ENCODE measurements at regions not wholly inside any gene's neighbourhood (a gene's known extent, or its start where the extent isn't known, plus 50 kb on each side); places are given as distances from the start of the nearest gene placed in this dataset.
"Not testable (repeated sequence)": the region's sequence is repeated elsewhere in the genome, so short reads cannot be mapped to it uniquely, and the experiment has no call there.

DNA sequence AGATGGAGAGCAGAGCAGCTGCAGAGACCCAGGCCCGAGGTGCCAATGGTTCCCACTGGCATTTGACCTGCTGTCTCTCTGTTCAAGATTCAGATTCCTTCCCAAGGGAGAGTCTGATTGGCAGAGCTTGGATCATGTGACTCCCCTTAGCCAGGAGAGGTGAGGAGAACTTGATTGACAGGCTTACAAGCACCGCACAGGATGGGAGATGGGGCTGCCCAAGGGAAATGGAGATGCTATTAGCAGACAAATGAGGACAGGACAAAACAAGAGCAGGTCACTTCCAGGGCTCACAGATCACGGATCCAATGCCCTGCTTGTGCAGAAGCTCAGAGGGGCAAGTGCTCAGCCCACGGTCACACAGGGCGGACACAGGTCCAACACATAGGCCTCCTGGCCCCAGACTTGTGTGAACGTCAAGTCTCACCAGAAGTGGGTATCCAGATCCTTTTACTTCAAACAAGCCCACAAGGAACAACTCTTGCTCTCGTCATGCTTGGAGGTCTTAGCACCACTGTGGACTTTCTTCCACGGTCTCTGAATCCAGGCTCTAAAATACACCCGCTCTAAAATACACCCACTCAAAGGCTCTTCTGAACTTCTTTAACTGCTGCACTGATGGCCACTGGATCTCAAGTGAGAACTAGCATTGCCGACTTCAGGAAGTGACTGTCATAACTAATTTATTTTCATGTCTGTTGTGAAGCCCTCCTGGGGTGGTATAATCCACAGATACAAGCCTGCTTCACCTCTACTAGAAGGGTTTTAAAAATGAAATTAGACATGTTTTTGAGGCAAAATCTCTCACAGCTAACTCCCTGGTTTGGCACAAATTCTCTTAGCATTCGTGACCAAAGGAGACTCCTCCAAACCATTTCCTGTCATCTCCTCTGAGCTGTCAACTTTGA is 274.9 kb downstream of the RRAGC start:
- TF ChIP-seq, protein P1, sequence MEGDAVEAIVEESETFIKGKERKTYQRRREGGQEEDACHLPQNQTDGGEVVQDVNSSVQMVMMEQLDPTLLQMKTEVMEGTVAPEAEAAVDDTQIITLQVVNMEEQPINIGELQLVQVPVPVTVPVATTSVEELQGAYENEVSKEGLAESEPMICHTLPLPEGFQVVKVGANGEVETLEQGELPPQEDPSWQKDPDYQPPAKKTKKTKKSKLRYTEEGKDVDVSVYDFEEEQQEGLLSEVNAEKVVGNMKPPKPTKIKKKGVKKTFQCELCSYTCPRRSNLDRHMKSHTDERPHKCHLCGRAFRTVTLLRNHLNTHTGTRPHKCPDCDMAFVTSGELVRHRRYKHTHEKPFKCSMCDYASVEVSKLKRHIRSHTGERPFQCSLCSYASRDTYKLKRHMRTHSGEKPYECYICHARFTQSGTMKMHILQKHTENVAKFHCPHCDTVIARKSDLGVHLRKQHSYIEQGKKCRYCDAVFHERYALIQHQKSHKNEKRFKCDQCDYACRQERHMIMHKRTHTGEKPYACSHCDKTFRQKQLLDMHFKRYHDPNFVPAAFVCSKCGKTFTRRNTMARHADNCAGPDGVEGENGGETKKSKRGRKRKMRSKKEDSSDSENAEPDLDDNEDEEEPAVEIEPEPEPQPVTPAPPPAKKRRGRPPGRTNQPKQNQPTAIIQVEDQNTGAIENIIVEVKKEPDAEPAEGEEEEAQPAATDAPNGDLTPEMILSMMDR (conservative IDR thresholded peaks at IDR 0.05; ENCODE audit: low read depth, low read length), result no peak
- H3K4me3 ChIP-seq (ENCODE audit: low read depth, low read length), result no peak overlapping the region
- DNase-seq (ENCODE audit: low read depth), result no peak

DNA sequence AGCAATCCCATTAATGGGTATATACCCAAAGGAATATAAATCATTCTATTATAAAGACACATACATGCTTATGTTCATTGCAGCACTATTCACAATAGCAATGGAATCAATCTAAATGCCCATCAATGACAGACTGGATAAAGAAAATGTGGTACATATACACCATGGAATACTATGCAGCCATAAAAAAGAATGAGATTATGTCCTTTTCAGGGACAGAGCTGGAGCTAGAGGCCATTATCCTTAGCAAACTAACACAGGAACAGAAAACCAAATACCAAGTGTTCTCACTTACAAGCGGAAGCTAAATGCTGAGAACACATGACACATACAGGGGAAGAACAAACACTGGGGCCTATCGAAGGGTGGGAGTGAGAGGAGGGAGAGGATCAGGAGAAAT is 276.3 kb downstream of the RRAGC start:
- DNase-seq (ENCODE audit: low read depth); H3K4me3 ChIP-seq (ENCODE audit: low read depth, low read length): not testable (repeated sequence)

DNA sequence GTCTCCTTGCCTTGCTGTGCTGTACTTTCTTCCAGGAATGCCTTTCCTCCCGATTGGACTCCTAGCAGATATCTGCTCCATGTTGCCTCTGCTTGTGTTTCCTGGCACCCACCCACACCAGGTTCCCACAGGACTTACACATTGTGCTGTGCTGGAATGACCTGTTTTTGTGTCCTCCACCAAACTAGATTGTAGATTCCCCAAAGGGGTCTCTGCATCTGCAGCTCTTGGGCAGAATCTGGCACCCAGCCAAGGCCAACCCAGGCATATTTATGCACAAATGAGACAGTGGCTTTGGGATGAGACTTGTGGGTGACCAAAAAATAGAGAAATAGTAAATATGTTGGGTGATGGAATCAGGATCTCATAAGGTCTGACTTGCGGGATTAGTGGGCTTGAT is 278.2 kb downstream of the RRAGC start:
- DNase-seq (ENCODE audit: low read depth), result no peak
- no peak overlapping the region for H3K4me3 ChIP-seq (ENCODE audit: low read depth, low read length)
- TF ChIP-seq, protein P1 (conservative IDR thresholded peaks at IDR 0.05; ENCODE audit: low read depth, low read length), result no peak

DNA sequence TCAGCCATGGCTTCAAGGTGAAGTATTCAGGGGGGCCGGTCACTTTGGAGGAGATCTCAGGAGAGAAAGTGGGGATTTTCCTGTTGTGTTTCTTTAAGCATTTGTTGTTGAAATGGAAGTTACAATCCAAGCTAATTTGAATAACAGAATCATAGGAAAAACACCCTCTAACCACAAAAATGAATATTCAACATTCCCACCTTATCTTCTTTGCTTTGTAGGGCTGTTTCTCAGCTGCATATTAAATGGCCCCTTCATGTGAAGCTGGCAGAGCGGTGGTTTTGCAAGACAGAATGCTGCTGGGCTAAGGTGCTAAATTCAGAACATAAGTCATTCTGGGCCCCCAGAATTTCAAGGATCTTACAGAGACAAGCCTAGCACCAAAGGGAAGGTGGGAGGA is 279.0 kb downstream of the RRAGC start:
- no peak overlapping the region for H3K4me3 ChIP-seq (ENCODE audit: low read depth, low read length)
- no peak for DNase-seq (ENCODE audit: low read depth)
- TF ChIP-seq, protein P1 (conservative IDR thresholded peaks at IDR 0.05; ENCODE audit: low read depth, low read length), result no peak

DNA sequence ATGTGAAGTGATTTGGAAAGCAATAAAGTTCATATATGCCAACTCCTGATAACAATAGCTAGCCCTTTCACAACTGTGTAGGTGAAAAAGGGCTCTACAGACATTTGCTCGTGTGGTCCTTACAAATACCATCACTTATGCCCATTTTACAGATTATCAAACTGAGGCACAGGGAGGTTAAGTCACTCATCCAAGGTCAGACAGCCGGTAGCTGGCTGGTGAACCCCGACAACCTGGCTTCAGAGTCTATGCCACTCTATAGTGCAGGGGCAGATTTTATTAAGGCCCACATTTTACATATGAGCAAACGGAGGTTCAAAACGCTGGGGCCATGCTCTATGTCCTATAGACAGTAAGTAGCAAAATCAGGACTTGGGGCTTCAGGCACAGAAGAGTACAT is 280.5 kb downstream of the RRAGC start:
- H3K4me3 ChIP-seq (ENCODE audit: low read depth, low read length), result no peak overlapping the region
- no peak for DNase-seq (ENCODE audit: low read depth)
- TF ChIP-seq, protein P1 (conservative IDR thresholded peaks at IDR 0.05; ENCODE audit: low read depth, low read length), result no peak

DNA sequence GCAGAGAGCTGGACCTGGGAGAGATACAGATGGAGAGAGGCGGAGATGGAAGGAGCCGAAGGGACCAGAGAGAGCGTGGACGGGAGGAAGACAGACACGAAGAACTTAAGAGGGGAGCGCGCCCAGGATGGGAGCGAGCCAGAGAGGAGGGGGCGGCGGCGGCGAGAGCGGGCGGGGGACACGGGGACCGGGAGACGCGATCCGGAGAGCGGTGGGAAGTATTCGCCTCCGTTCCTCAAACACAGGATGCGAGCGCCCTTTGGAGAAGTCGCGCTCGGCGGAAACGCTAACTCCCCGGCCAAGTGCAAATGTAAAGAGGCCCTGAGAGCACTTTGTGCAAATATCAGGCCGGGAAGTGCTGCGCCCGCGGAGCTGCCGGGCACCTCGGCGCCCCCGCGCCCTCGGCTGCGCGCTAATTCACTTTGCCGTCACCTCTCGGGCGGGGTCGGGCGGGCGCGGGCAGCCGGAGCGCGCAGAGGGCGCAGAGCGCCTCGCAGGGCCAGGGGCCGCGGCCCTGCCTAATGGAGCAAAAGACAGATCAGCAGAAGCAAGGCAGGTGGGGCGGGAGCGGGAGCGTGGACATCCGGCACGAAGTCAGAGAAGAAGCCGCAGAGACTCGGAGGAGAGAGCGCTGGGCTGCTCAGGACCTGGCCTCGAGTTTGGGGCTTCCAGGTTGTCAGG is 281.2 kb downstream of the RRAGC start:
- no peak for DNase-seq (ENCODE audit: low read depth)
- no peak overlapping the region for H3K4me3 ChIP-seq (ENCODE audit: low read depth, low read length)
- TF ChIP-seq, protein P1 (conservative IDR thresholded peaks at IDR 0.05; ENCODE audit: low read depth, low read length), result no peak

DNA sequence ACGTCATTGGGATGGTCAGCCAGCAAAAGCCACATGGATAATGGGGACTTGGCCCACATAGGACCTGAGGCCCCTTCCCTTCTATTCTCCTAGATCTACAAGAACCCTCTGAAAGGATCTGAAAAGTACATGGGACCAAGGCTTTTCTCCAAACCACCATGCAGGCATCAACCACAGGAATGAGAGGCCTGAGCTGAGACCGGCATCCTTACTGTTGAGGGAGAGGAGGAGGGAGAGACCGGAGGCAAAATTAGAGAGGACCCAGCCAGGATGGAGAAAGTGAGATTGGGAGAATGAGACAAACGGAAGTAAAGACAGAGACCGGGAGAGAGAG is 281.7 kb downstream of the RRAGC start:
- DNase-seq (ENCODE audit: low read depth), result no peak
- TF ChIP-seq, protein P1 (conservative IDR thresholded peaks at IDR 0.05; ENCODE audit: low read depth, low read length), result no peak
- H3K4me3 ChIP-seq (ENCODE audit: low read depth, low read length), result no peak overlapping the region
